ENCODE measurements at regions not wholly inside any gene's neighbourhood (a gene's known extent, or its start where the extent isn't known, plus 50 kb on each side); places are given as distances from the start of the nearest gene placed in this dataset.
"Not testable (repeated sequence)": the region's sequence is repeated elsewhere in the genome, so short reads cannot be mapped to it uniquely, and the experiment has no call there.

DNA sequence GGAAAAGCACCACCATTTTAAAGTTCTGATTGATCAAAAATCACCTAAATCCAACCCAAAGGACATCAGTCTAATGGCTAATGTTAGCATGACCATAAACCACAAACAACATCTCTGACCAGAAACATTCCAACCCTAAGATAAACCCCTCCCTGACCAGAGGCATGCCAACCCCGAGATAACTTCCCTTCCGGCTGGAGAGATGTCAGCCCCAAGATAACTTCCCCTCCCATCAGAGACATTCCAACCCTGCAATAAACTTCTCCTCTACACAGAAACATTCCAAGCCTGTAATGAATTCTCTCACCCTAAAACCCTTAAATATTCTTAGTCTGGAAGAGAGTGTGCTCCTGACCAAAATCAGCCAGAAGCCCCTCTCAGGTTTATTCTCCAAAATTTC lies 364.3 kb downstream of the KCNN2 start:
- no peak for DNase-seq
- Mint-ChIP-seq H3K27me3 (ENCODE audit: insufficient read depth) (no peaks in the 10 kb centered on the region), H3K9me3 (peaks cover 59% of the 10 kb centered on the region)

DNA sequence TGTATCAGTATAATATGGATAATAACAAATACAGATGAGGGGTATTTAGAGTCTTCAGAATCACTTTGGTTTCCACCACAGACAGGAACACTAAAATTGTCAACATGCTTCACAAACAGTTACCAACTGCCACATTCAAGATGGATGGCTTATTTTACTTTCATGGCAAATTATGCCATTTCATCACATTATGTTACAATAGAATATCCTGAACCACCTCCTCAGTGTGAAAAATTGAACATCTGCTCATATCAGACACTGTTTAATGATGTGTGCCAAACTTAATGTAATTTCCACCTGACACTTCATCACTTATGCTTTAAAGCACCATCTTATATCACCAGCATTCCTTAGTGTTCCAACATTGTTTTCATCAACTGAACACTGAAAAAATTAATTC lies 357.4 kb downstream of the KCNN2 start:
- Mint-ChIP-seq H3K36me3 (ENCODE audit: low read depth) (no peaks in the 10 kb centered on the region), H3K27ac (no peak overlapping the region), H3K9me3 (peaks cover 39% of the 10 kb centered on the region), H3K27me3 (ENCODE audit: insufficient read depth) (no peaks in the 10 kb centered on the region), H3K4me1 (ENCODE audit: low read depth) (no peaks in the 10 kb centered on the region), H3K4me3 (no peak overlapping the region)
- TF ChIP-seq, protein P1, sequence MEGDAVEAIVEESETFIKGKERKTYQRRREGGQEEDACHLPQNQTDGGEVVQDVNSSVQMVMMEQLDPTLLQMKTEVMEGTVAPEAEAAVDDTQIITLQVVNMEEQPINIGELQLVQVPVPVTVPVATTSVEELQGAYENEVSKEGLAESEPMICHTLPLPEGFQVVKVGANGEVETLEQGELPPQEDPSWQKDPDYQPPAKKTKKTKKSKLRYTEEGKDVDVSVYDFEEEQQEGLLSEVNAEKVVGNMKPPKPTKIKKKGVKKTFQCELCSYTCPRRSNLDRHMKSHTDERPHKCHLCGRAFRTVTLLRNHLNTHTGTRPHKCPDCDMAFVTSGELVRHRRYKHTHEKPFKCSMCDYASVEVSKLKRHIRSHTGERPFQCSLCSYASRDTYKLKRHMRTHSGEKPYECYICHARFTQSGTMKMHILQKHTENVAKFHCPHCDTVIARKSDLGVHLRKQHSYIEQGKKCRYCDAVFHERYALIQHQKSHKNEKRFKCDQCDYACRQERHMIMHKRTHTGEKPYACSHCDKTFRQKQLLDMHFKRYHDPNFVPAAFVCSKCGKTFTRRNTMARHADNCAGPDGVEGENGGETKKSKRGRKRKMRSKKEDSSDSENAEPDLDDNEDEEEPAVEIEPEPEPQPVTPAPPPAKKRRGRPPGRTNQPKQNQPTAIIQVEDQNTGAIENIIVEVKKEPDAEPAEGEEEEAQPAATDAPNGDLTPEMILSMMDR (IDR thresholded peaks at IDR 0.05), result no peak
- no peak for DNase-seq

More for the DNA sequence above, 364.3 kb downstream of the KCNN2 start:
- Mint-ChIP-seq H3K27ac (no peak overlapping the region), H3K4me1 (ENCODE audit: low read depth) (no peaks in the 10 kb centered on the region), H3K4me3 (no peak overlapping the region), H3K36me3 (ENCODE audit: low read depth) (no peaks in the 10 kb centered on the region; the same call in 1 of the 2 replicates)
- TF ChIP-seq, protein P1 (IDR thresholded peaks at IDR 0.05), result no peak

DNA sequence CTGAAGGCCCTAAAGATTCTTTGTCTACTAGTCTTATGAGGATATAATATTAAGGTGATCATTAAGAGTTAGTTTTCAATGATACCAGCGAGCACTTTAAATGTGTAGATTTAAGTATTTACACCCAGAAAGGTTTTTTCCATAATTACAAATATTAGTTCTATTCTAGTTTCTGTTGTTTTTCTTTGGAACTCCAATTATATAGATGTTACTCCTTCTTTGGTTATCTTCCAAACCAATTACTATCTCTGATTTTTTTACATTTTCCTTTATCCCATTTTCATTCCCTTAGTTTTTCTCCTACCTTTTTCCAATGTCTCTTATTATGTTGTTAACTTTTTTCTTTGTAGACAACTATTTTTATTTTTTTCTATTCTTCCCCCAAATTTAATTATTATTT lies 355.1 kb downstream of the KCNN2 start:
- TF ChIP-seq, protein P1 (IDR thresholded peaks at IDR 0.05), result no peak
- Mint-ChIP-seq H3K27ac (no peak overlapping the region), H3K4me3 (no peak overlapping the region), H3K4me1 (ENCODE audit: low read depth) (no peaks in the 10 kb centered on the region), H3K27me3 (ENCODE audit: insufficient read depth) (no peaks in the 10 kb centered on the region), H3K9me3 (peaks cover 36% of the 10 kb centered on the region), H3K36me3 (ENCODE audit: low read depth) (no peaks in the 10 kb centered on the region)
- no peak for DNase-seq

DNA sequence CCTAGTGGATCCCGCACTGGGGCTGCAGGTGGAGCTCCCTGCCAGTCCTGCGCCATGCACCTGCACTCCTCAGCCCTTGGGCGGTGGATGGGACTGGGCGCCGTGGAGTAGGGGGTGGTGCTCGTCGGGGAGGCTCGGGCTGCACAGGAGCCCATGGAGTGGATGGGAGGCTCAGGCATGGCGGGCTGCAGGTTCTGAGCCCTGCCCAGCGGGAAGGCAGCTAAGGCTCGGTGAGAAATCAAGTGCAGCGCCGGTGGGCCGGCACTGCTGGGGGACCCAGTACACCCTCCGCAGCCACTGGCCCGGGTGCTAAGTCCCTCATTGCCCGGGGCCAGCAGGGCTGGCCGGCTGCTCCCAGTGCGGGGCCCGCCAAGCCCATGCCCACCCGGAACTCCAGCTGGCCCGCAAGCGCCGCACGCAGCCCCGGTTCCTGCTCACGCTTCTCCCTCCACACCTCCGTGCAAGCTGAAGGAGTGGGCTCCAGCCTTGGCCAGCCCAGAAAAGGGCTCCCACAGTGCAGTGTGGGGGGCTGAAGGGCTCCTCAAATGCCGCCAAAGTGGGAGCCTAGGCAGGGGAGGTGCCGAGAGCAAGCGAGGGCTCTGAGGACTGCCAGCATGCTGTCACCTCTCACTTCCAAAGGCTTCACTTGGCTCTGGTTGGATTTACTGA lies 342.5 kb downstream of the KCNN2 start:
- not testable (repeated sequence) for H3K36me3 Mint-ChIP-seq (ENCODE audit: low read depth); H3K27ac Mint-ChIP-seq; DNase-seq; H3K4me3 Mint-ChIP-seq; H3K4me1 Mint-ChIP-seq (ENCODE audit: low read depth); H3K27me3 Mint-ChIP-seq (ENCODE audit: insufficient read depth)
- peaks cover 24% of the 10 kb centered on the region for H3K9me3 Mint-ChIP-seq

DNA sequence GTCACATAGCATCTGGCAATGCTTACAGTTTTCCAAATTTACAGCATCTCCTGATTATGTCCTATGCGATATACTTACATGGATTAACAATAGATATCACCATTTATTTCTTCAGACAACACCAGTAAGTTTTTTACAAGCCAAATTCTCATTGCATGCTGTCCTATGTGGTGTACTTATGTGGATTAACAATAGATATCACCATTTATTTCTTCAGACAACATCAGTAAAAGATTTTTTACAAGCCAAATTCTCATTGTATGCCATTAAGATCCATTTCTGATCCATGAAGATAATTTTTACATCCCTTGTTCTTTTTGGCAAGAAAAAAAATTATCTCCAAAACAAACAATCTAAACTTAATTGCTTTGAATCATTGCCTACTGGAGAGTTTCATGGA lies 340.9 kb downstream of the KCNN2 start:
- Mint-ChIP-seq H3K27me3 (ENCODE audit: insufficient read depth) (no peaks in the 10 kb centered on the region), H3K27ac (no peak overlapping the region), H3K9me3 (peaks cover 29% of the 10 kb centered on the region), H3K36me3 (ENCODE audit: low read depth) (no peaks in the 10 kb centered on the region), H3K4me1 (ENCODE audit: low read depth) (no peaks in the 10 kb centered on the region), H3K4me3 (no peak overlapping the region)
- TF ChIP-seq, protein P1 (IDR thresholded peaks at IDR 0.05), result no peak
- no peak for DNase-seq

DNA sequence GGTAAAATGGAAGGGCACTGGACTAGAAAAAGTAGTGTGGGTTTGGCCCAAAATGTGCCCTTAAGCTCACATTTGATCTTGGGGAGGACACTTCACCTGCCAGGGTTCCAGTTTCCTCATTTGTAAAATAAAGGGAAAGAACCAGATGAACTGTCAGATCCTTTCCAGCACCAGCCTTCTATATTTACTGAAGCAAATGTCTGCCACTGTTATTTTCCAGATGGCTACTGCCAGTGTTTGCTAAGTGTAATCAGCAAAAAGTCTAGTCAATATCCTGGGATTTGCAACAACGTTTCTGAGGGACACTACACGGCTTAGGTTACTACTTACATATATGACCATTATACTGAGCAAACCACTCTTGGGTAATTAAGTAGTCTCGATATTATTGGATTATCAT lies 340.3 kb downstream of the KCNN2 start:
- Mint-ChIP-seq H3K27me3 (ENCODE audit: insufficient read depth) (no peaks in the 10 kb centered on the region), H3K9me3 (peaks cover 34% of the 10 kb centered on the region), H3K4me1 (ENCODE audit: low read depth) (no peaks in the 10 kb centered on the region), H3K36me3 (ENCODE audit: low read depth) (no peaks in the 10 kb centered on the region), H3K27ac (no peak overlapping the region), H3K4me3 (no peak overlapping the region)
- DNase-seq, result no peak
- TF ChIP-seq, protein P1 (IDR thresholded peaks at IDR 0.05), result no peak
